Vagina (tissue), 2 donors: ENCODE measurements at regions not wholly inside any gene's neighbourhood (a gene's known extent, or its start where the extent isn't known, plus 50 kb on each side); places are given as distances from the start of the nearest gene placed in this dataset.

Experiments
- POLR2A ChIP-seq, 2 donors: fragments of 450-650 bp; IDR thresholded peaks; one replicate each; pipeline ENCODE4 v1.6.1; 2017; ENCODE audit warnings: antibody characterized with exemption in 2 of 2, mild to moderate bottlenecking in 2 of 2, moderate library complexity in 2 of 2
- POLR2AphosphoS5 ChIP-seq, 2 donors: sonication (generic); formaldehyde crosslinking; IDR thresholded peaks; one replicate each; pipeline ENCODE4 v1.9.0; 2017; ENCODE audit warnings: antibody characterized with exemption in 2 of 2, mild to moderate bottlenecking in 2 of 2, low read depth in 1 of 2; ENCODE audit not compliant: insufficient read depth in 1 of 2
- TF ChIP-seq, protein P1 (sequence below), 3 experiments: fragments of 450-650 bp in 2 of 3; fragments of 200-600 bp in 1 of 3; sonication (generic) in 1 of 3; IDR thresholded peaks; one replicate each; pipeline ENCODE4 v1.5.1; 2017 to 2019; ENCODE audit warnings: antibody characterized with exemption in 3 of 3, mild to moderate bottlenecking in 2 of 3, moderate library complexity in 2 of 3

DNA sequence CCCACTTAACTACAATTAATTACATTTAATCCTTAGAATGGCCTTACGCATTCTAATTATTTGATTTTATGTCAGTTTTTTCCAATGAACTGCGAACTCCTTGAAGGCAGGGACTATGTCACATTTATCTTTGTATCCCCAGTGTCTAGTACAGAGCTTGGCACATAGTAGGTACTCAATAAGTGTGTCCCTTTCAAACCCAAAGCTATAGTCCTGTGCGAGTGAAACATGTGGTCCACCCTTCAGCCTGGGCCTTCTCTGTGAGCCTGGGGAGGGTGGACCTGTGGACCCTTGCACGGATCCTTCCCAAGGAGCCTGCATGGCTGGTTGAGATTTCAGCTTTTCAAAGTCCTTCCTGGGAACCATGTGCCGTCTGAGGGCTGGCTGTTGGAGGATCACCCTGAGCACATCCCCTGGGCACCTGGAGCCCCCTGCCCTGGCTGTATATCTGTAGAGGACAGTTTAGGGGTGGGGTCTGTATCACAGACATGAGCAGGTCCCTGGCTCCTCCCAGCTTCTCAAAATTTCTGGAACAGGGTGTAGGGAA, 103.1 kb downstream of the IER5 start:
- TF ChIP-seq, protein P1, sequence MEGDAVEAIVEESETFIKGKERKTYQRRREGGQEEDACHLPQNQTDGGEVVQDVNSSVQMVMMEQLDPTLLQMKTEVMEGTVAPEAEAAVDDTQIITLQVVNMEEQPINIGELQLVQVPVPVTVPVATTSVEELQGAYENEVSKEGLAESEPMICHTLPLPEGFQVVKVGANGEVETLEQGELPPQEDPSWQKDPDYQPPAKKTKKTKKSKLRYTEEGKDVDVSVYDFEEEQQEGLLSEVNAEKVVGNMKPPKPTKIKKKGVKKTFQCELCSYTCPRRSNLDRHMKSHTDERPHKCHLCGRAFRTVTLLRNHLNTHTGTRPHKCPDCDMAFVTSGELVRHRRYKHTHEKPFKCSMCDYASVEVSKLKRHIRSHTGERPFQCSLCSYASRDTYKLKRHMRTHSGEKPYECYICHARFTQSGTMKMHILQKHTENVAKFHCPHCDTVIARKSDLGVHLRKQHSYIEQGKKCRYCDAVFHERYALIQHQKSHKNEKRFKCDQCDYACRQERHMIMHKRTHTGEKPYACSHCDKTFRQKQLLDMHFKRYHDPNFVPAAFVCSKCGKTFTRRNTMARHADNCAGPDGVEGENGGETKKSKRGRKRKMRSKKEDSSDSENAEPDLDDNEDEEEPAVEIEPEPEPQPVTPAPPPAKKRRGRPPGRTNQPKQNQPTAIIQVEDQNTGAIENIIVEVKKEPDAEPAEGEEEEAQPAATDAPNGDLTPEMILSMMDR (IDR thresholded peaks at IDR 0.05), result no peak
- TF ChIP-seq POLR2AphosphoS5 (IDR thresholded peaks at IDR 0.05; ENCODE audit: insufficient read depth in 1 of 2, low read depth in 1 of 2) (no peak), POLR2A (IDR thresholded peaks at IDR 0.05) (no peak)
